ENCODE measurements at regions not wholly inside any gene's neighbourhood (a gene's known extent, or its start where the extent isn't known, plus 50 kb on each side); places are given as distances from the start of the nearest gene placed in this dataset.

DNA sequence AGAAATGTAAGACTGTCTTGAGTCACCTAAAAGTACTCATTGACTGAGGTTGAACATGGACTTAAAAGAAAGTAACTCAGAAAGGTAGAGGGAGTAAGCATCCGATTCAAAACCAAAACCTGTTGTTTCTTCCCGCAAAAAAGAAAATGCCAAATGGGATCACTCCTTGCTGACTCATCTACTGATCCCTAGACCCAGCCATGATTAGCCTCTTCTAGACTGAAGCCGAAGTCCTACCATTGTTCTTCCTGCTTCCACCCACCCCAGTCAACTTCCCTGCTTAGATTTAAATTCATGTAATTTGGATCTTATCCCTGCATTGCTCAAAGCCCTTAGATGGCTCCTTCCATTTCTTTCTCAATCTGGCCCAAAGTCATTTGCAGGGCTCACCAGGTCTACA lies 760.5 kb upstream of the SOX9 start:
- no peak for DNase-seq (ENCODE audit: low read depth in 2 of 3, low spot score in 1 of 3)

DNA sequence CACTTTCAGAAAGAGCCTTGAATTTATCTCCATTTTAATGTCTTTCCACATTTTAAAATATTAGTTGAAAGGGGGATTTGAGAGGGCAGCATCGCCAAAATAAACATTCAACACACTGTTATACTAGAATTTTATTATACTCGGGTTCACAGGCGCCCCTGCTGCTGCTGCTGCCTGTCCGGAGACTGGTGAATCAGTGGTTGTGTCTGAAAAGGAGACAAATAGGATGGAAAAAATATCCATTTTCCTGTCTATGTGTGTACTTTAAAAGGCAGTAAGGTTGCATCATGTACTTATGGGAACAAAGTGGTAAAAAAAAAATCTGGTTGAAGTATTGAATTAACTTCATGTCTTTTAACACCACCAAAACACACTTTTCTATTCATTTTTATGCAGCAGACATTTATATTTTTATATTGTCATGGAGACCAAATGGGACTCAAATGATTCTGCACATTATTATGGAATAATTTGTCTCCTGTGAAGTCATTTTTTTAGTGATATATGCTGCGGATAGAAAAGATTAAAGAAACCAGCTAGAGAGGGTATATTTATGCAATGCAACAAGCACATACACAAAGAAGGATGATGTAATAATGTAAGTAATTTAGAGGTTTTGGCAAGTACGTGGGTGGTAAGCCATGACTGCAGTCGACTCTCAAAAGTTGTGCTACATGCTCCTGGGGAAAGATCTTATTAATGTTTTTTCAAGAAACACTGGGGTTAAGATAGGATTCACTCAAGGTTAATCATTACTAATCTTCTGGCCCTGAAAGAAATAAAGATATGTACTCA lies 759.0 kb upstream of the SOX9 start:
- no peak for DNase-seq (ENCODE audit: low read depth in 2 of 3, low spot score in 1 of 3)

GRCh38 chr17:71363661-71364060 lies 757.2 kb upstream of the SOX9 start:
- no peak for DNase-seq (ENCODE audit: low read depth in 2 of 3, low spot score in 1 of 3)

DNA sequence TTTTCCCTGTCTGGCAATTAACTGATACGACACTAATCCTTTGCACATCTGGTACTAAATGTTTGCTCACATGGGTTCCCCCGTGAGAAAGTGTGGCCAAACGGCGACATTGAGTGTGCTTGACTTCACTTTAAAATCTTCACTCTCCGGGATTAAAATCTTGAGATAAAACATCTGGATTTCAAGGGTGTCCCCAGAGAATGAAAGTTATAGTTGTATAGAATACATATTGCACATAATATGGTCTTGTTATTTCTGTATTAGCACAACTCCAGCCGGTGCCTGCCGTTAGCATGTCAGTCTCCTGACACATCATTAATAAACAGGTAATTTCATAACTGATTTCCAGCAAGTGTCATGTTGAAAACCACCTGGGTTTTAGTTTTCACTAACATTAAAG lies 749.0 kb upstream of the SOX9 start:
- DNase-seq (ENCODE audit: low read depth in 2 of 3, low spot score in 1 of 3) = no peak

DNA sequence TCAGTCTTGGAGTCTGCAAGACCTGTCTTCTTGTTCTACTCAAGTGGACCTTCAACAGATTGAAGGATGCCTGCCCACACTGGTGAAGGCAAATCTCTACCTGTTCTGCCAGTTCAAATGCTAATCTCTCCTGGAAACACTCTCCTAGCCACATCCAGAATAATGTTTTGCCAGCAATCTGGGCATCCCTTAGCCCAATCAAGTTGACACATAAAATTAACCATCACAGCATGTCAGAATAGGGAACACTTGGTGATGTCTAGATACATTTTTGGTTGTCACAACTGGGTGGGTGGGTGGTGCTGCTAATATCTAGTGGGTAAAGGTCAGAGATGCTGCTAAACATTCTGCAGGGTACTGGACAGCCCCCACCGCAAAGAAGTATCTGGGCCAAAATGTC lies 744.9 kb upstream of the SOX9 start:
- no peak for DNase-seq (ENCODE audit: low read depth in 2 of 3, low spot score in 1 of 3)

GRCh38 chr17:71376933-71377332 lies 743.9 kb upstream of the SOX9 start:
- no peak for DNase-seq (ENCODE audit: low read depth in 2 of 3, low spot score in 1 of 3)

DNA sequence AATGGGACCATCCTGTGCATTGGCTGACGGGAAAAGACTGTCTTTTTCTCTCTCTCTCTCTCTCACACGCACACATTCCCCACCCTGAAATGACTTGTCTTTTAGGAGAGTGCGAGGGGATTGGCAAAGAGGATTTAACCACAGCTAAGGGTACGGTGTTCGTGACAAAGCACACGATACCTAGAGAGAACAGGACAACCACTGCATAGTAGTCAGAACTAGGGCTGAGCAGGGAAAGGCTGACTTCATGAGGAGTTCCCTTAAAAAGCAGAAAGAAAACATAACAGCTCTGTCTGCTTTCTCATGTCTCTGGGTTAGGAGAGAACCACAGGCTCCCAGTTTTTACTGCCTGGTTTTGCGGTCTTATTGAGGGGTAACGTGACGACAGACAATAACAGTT lies 742.8 kb upstream of the SOX9 start:
- no peak for DNase-seq (ENCODE audit: low read depth in 2 of 3, low spot score in 1 of 3)

DNA sequence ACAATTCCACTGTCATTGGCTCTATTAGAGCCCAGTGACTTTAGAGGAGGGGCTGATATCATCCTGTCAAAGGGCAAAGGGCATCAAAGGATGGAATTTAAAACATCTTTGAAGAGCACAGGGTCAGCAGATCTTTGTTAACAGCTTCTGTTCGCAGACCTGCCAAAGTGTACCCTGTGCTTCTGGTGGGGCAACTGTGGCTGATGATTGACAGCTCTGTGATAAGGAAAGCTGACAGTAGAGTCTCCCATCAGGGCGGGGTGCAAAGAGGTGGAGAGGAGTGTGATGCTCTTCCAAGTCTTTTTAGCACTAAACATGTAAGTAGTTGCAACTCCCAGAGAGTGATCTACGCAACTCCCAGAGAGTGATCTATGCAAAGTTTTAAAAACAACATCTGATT lies 742.1 kb upstream of the SOX9 start:
- DNase-seq (ENCODE audit: low read depth in 2 of 3, low spot score in 1 of 3) = no peak

GRCh38 chr17:71379512-71379911 lies 741.3 kb upstream of the SOX9 start:
- DNase-seq (ENCODE audit: low read depth in 2 of 3, low spot score in 1 of 3) = no peak

GRCh38 chr17:71380535-71380934 lies 740.3 kb upstream of the SOX9 start:
- DNase-seq (ENCODE audit: low read depth in 2 of 3, low spot score in 1 of 3) = no peak

GRCh38 chr17:71380936-71381335 lies 739.9 kb upstream of the SOX9 start:
- DNase-seq (ENCODE audit: low read depth in 2 of 3, low spot score in 1 of 3) = no peak

GRCh38 chr17:71383091-71383490 lies 737.7 kb upstream of the SOX9 start:
- DNase-seq (ENCODE audit: low read depth in 2 of 3, low spot score in 1 of 3) = no peak

- DNase-seq (ENCODE audit: low read depth in 2 of 3, low spot score in 1 of 3) = no peak
Measured at GRCh38 chr17:71387456-71387855, 733.4 kb upstream of the SOX9 start.

- no peak for DNase-seq (ENCODE audit: low read depth in 2 of 3, low spot score in 1 of 3)
Measured at GRCh38 chr17:71392715-71393567, 727.9 kb upstream of the SOX9 start.

DNA sequence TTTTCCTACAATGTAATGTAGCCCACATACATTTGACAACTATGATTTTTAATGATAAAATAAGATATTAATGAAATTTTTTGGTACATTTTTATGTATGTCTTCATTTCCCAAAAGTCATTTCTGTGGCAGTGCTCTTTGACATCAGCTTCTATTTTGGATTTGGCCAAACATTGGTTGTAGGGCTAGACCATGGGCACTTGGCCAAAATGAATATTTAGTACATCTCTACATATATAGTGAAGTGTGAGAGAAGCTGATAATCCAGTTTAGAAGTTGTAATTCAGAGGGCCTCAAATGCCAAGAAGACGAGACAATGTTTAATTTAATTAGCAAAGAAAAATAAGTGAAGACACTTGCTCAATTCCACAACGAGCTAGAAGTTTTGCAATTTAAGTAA lies 724.9 kb upstream of the SOX9 start:
- DNase-seq (ENCODE audit: low read depth in 2 of 3, low spot score in 1 of 3) = no peak

DNA sequence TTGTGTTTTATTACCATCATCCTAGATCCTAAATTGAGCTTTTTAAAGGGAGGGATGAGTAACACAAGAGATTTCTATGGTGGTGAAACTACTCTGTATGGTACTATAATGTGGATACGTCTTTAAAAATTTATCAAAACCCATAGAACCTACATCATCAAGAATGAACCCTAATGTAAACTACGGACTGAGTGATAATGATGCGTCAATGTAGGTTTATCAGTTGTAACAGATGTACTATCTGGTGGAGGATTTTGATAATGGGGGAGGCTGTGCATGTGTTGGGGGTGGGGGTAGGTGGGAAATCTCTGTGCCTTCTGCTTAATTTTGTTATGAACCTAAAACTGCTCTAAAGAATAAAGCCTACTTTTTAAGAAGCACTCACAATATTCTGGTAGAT lies 724.1 kb upstream of the SOX9 start:
- no peak for DNase-seq (ENCODE audit: low read depth in 2 of 3, low spot score in 1 of 3)

DNA sequence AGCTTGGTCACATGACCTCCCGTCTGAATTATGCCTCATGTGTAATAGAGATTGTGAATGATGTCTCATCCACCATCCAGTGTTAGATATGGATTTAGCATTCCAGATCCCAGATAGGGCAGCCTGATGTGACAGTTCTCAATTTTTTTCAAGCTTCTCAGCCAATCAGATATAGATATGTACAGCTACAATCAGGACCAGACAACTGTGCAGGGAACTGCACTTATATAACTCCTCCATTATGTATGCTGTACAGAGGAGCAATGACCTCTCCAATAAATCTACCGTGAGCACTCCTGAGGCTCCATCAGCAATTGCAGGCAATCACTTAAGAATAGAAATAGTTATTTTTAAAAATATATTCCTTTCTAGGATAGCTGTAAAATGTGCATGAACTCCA lies 722.8 kb upstream of the SOX9 start:
- no peak for DNase-seq (ENCODE audit: low read depth in 2 of 3, low spot score in 1 of 3)

DNA sequence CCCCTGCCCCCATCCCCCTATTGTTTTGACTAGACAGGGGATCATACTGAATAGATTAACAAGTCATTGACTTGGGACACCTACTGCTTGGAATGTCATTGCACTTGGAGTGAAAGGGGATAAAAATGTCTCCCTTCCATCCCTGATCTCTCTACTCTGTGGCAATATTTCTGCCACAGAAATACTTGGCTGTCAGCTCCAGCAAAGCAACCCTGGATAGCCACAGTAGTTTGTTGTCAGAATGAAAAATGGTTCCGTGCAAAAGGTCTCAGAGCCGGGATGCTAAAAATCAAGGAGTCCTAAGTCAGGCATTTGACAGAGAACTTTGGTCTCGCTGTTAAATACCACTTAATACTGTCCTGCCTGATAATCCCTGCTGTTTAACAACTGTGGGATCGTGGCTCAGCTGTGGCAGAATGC lies 722.0 kb upstream of the SOX9 start:
- no peak for DNase-seq (ENCODE audit: low read depth in 2 of 3, low spot score in 1 of 3)

DNA sequence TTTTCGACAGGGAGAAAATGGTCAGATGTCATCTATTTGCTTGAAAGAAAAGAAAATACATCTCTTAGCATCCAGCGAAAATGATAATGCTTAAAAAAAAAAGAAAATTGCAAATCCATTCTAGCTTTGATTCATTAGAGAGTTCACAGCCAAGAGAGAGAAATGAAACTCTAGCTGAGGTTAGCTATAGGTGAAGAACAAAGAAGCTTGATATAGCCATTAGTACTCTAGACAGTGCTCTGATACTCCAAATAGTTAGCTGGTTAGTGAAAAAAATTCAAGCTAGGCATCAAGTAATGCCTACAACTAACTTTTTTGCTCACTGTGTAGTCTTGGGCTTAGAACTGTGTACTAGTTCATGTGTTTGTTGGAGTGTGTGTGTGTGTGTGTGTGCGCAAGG lies 721.6 kb upstream of the SOX9 start:
- DNase-seq (ENCODE audit: low read depth in 2 of 3, low spot score in 1 of 3) = no peak

GRCh38 chr17:71399649-71400048 lies 721.2 kb upstream of the SOX9 start:
- no peak for DNase-seq (ENCODE audit: low read depth in 2 of 3, low spot score in 1 of 3)

DNA sequence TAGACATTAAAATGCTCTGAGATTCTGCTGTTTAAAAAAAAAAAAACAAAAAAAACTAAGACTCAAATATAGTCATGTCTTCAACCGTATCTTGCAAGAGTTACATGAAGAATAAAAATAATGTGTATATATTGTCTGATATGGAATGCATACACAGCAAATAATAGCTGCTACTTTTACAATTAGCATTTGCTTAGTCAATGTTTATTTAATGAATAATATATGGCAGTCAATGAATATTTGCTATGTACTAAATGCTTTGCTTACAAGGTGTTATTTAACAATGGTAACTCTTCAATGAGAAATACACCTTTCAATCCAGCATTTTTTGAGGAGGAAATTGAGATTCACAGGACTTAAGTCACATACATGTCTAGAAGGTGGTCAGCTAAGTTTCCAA lies 718.8 kb upstream of the SOX9 start:
- no peak for DNase-seq (ENCODE audit: low read depth in 2 of 3, low spot score in 1 of 3)

DNA sequence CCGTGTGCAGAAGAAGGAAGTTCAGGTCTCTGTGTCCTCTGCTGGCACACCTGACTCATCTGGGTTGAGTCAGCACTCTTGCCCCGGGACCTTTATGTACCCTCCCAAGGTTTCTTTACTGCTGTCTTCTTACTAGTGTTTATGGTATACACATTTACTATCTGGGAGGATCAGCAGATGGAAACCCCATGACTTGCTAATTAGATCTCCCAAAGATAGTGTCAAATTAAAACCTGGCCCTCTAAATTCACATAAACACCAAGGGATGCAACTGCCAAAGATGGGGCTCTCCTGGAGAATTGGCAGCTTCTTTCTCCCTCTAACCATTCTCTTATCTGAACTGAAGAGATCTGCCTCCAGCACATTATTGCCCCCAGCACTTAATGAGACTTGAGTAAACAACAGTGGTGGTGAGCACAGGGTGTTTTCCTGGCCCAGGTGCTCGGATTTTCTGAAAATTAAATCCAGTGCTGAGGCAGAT lies 718.1 kb upstream of the SOX9 start:
- DNase-seq (ENCODE audit: low read depth in 2 of 3, low spot score in 1 of 3) = no peak
